ENCODE measurements at regions not wholly inside any gene's neighbourhood (a gene's known extent, or its start where the extent isn't known, plus 50 kb on each side); places are given as distances from the start of the nearest gene placed in this dataset.

GRCh38 chr6:169999367-169999766, 247.9 kb downstream of the ERMARD start:
- H3K4me3 ChIP-seq (ENCODE audit: low read depth, low read length), result no peak overlapping the region
- no peak for TF ChIP-seq CTCF (IDR thresholded peaks at IDR 0.05; ENCODE audit: low read depth, low read length)

DNA sequence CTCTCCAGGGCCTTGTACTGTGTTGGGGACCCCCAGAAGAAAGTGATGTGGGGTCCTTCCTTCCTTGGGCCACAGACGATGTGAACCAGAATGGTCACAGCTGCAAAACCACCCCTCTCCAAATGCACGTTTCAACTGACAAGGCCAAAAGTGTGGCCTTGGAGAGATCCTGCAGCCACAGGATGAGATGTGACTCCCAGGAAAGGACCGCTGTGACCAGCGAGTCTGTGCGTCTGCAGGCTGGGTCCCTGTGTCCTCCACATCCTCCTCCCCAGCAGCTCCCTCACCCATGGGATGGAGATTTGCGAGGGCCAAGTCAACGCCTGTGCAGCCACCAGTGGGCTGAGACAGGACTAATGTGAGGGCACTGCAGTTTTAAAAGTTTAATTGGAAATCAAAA, 247.0 kb downstream of the ERMARD start:
- TF ChIP-seq CTCF (IDR thresholded peaks at IDR 0.05; ENCODE audit: low read depth, low read length), result no peak

DNA sequence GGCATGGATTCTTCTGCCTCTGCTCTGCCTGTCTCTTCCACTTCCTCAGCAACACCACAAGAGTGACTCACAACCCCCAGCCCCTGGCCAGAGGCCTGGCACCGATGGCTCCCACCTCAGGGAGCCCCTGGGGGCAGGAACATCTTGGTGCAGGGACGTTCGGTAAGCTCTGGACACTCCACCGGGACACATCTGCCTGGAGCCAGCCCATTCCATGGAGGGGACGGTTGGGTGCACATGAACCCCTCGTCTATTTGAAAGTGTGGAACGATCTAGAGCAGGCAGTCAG, 246.5 kb downstream of the ERMARD start:
- no peak for TF ChIP-seq CTCF (IDR thresholded peaks at IDR 0.05; ENCODE audit: low read depth, low read length)
- no peak overlapping the region for H3K4me3 ChIP-seq (ENCODE audit: low read depth, low read length)

More for the DNA sequence above, 247.0 kb downstream of the ERMARD start:
- H3K4me3 ChIP-seq (ENCODE audit: low read depth, low read length), result no peak overlapping the region

DNA sequence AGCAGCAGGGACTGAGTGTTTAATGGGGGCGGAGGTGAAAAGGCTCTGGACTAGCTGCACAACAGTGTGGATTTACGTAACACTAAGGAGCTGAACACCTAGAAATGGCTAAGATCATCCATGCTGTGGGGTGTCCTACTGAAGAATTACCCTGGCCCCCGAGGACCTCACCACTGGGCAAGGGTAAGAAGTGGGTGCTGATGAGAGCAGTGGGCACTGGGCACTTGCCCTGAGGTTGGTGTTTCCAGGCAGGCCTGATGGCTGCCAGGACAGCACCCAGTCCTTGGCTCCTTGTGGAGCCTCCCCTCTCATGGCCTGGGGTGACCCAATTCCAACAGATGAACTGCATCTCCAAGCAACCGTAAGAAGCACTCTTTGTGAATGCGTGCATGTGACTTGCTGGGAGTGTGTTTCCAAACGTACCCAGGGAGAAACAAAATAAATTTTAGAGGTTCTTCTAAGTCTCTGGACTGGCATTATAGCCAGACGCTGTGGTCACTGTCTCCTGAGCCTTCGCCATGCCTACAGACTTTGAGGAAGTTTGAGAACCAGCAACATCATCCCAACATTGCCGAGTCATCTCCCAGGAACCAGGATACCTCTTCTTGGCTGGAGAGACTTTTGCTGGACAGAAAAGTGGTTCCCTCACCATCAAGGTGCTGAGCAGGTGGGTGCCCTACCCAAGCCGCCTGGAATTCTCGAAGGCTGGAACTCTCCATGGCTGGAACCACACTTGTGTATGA, 245.9 kb downstream of the ERMARD start:
- TF ChIP-seq CTCF (IDR thresholded peaks at IDR 0.05; ENCODE audit: low read depth, low read length), result no peak

GRCh38 chr6:169996378-169997051, 245.1 kb downstream of the ERMARD start:
- H3K4me3 ChIP-seq (ENCODE audit: low read depth, low read length), result no peak overlapping the region
- no peak for TF ChIP-seq CTCF (IDR thresholded peaks at IDR 0.05; ENCODE audit: low read depth, low read length)

More for the DNA sequence above, 245.9 kb downstream of the ERMARD start:
- no peak overlapping the region for H3K4me3 ChIP-seq (ENCODE audit: low read depth, low read length)

- no peak for TF ChIP-seq CTCF (IDR thresholded peaks at IDR 0.05; ENCODE audit: low read depth, low read length)
- no peak overlapping the region for H3K4me3 ChIP-seq (ENCODE audit: low read depth, low read length)
Measured at GRCh38 chr6:169994739-169995138, 243.3 kb downstream of the ERMARD start.

- no peak overlapping the region for H3K4me3 ChIP-seq (ENCODE audit: low read depth, low read length)
- TF ChIP-seq CTCF (IDR thresholded peaks at IDR 0.05; ENCODE audit: low read depth, low read length), result no peak
Measured at GRCh38 chr6:169993861-169994481, 242.5 kb downstream of the ERMARD start.

Measured in WI38 (cell line).